ENCODE measurements at regions not wholly inside any gene's neighbourhood (a gene's known extent, or its start where the extent isn't known, plus 50 kb on each side); places are given as distances from the start of the nearest gene placed in this dataset.
"Not testable (repeated sequence)": the region's sequence is repeated elsewhere in the genome, so short reads cannot be mapped to it uniquely, and the experiment has no call there.

GRCh38 chr3:75611724-75612460, 52.2 kb upstream of the FRG2C start:
- not testable (repeated sequence) for FAIRE-seq
